Heart right ventricle (tissue), 16 donors: ENCODE measurements at regions not wholly inside any gene's neighbourhood (a gene's known extent, or its start where the extent isn't known, plus 50 kb on each side); places are given as distances from the start of the nearest gene placed in this dataset.

Experiments
- ATAC-seq, 8 donors: fragments of 200-7000 bp; cut with Tn5 transposase; one replicate each; pipeline ENCODE4 v1.9.1; 2020; ENCODE audit warnings: mild to moderate bottlenecking in 8 of 8, moderate library complexity in 8 of 8, moderate number of reproducible peaks in 1 of 8
- DNase-seq, 2 donors: peaks; one replicate each; pipeline ENCODE4 v3.0.0-alpha.2; 2020
- H3K27ac ChIP-seq, 10 donors: fragments of 200-600 bp; sonication (generic) in 2 of 10; one replicate each; pipeline versions ENCODE4 v1.5.0 to v1.8.0; 2020 to 2022; ENCODE audit warnings: mild to moderate bottlenecking in 3 of 10
- H3K27me3 ChIP-seq, 7 donors: fragments of 200-600 bp; one replicate each; pipeline ENCODE4 v1.8.0; 2021 to 2022; ENCODE audit warnings: mild to moderate bottlenecking in 2 of 7
- H3K36me3 ChIP-seq, 9 donors: fragments of 200-600 bp; sonication (generic) in 1 of 9; one replicate each; pipeline versions ENCODE4 v1.5.0 to v1.8.0; 2020 to 2022; ENCODE audit warnings: mild to moderate bottlenecking in 2 of 9
- H3K4me1 ChIP-seq, 9 donors: fragments of 200-600 bp; sonication (generic) in 1 of 9; one replicate each; pipeline versions ENCODE4 v1.5.0 to v1.8.0; 2020 to 2022; ENCODE audit warnings: mild to moderate bottlenecking in 4 of 9
- H3K4me3 ChIP-seq, 10 donors: fragments of 200-600 bp; sonication (generic) in 2 of 10; one replicate each; pipeline versions ENCODE4 v1.5.0 to v1.8.0; 2020 to 2022; ENCODE audit warnings: mild to moderate bottlenecking in 7 of 10, moderate library complexity in 2 of 10
- H3K9me3 ChIP-seq, 11 donors: fragments of 200-600 bp in 10 of 11; sonication (generic) in 2 of 11; one replicate each; pipeline versions ENCODE4 v1.5.0 to v1.8.0; 2013 to 2022; ENCODE audit warnings: mild to moderate bottlenecking in 2 of 11, control low read depth in 1 of 11, moderate library complexity in 1 of 11
- CTCF ChIP-seq, 9 donors: fragments of 200-600 bp; sonication (generic) in 2 of 9; IDR thresholded peaks; one replicate each; pipeline versions ENCODE4 v1.5.0 to v1.8.0; 2021 to 2022; ENCODE audit warnings: antibody characterized with exemption in 9 of 9, mild to moderate bottlenecking in 5 of 9, moderate library complexity in 1 of 9
- WGBS, 2 donors: extraction: QIAGEN DNeasy Blood & Tissue Kit; methylation state at CpG; one replicate each; pipeline ENCODE4 v1.1.7; 2013; ENCODE audit warnings: inconsistent platforms in 1 of 2; 5-methylcytosine and 5-hydroxymethylcytosine counted together
- intact Hi-C, 10 donors: fragments of 100-400 bp; cut with DNase I; formaldehyde crosslinking; loops; one replicate each; pipeline versions ENCODE4 v1.11.1 to v1.14.2; 2022
- donor health status: Arrhythmogenic right ventricular cardiomyopathy.
- donor health status: ischemic (EF 13 %, LVEDD 7.1; RV severe dilation, severe dysfunction).
- donor health status: healthy with polysubstance abuse.
- donor health status: DM: no; HTN: yes; CAD: no.
- donor health status: DM: no; HTN: no; CAD: no.
- donor health status: ischemic (EF 25% LVEDD 6.9; RV normal size, moderate dysfunction).
- donor health status: ischemic (EF 25% LVEDD 5.7; RV mildly dilated, moderate dysfunction).
- donor health status: healthy.
- donor health status: DM: yes; HTN: yes; CAD: no.
- donor health status: Ischemic cardiomyopathy.
- donor health status: ischemic (EF 35%, LVEDD 5.7; RV mildly dilated, moderate dysfunction).
- donor health status: nonischemic (EF 11% LVEDD 7.7; RV severe dilation, severe dysfunction).
- donor health status: DM: yes; HTN: yes; CAD: no.
- donor health status: PGD.
- donor health status: ischemic (EF 29% LVEDD 5.4; RV normal size, mild dysfunction).
- donor health status: nonischemic (EF 23%, LVEDD 6.1; RV moderate dilation, normal function).

GRCh38 chr2:145144131-145144728 lies 624.3 kb upstream of the ZEB2 start:
- no peak for DNase-seq
- no peak for ATAC-seq
- H3K27ac ChIP-seq, result no peak overlapping the region
- H3K4me1 ChIP-seq, result no peaks in the 10 kb centered on the region
- no peak overlapping the region for H3K4me3 ChIP-seq
- peaks cover 0 to 11% (median 0%) of the 10 kb centered on the region in 11 donors for H3K9me3 ChIP-seq
- no peak for TF ChIP-seq CTCF (IDR thresholded peaks at IDR 0.05)
- H3K36me3 ChIP-seq, result no peaks in the 10 kb centered on the region
- WGBS, 2 donors, result 92 to 96% methylated on average over 3 of the region's 3 CpGs
- H3K27me3 ChIP-seq, result no peaks in the 10 kb centered on the region
- intact Hi-C loops, result no loop called here

GRCh38 chr2:145141981-145142380 lies 622.1 kb upstream of the ZEB2 start:
- Histone ChIP-seq H3K27ac (no peak overlapping the region), H3K4me1 (no peaks in the 10 kb centered on the region), H3K36me3 (no peaks in the 10 kb centered on the region), H3K4me3 (no peak overlapping the region), H3K27me3 (no peaks in the 10 kb centered on the region), H3K9me3 (peaks cover 0 to 4% (median 0%) of the 10 kb centered on the region in 11 donors)
- TF ChIP-seq CTCF (IDR thresholded peaks at IDR 0.05), result no peak
- DNase-seq, result no peak
- no peak for ATAC-seq
- WGBS, 2 donors, result 83 to 87% methylated on average over 2 of the region's 2 CpGs
- intact Hi-C loops, result no loop called here

- ATAC-seq, result no peak
Measured at GRCh38 chr2:145140658-145141057, 620.7 kb upstream of the ZEB2 start.

GRCh38 chr2:145138626-145139025 lies 618.7 kb upstream of the ZEB2 start:
- no peaks in the 10 kb centered on the region for H3K27me3 ChIP-seq
- TF ChIP-seq CTCF (IDR thresholded peaks at IDR 0.05), result no peak
- no peaks in the 10 kb centered on the region for H3K4me1 ChIP-seq
- H3K9me3 ChIP-seq, result peaks cover 0 to 4% (median 0%) of the 10 kb centered on the region in 11 donors
- intact Hi-C loops, result no loop called here
- no peak overlapping the region for H3K4me3 ChIP-seq
- DNase-seq, result no peak
- H3K27ac ChIP-seq, result no peak overlapping the region
- H3K36me3 ChIP-seq, result no peaks in the 10 kb centered on the region
- 68 to 71% methylated on average over 2 of the region's 2 CpGs for WGBS, 2 donors
- no peak for ATAC-seq

More at GRCh38 chr2:145140658-145141057, 620.7 kb upstream of the ZEB2 start:
- TF ChIP-seq CTCF (IDR thresholded peaks at IDR 0.05), result no peak
- Histone ChIP-seq H3K9me3 (peaks cover 0 to 4% (median 0%) of the 10 kb centered on the region in 11 donors), H3K4me1 (no peaks in the 10 kb centered on the region), H3K4me3 (no peak overlapping the region), H3K27ac (no peak overlapping the region), H3K27me3 (no peaks in the 10 kb centered on the region), H3K36me3 (no peaks in the 10 kb centered on the region)
- intact Hi-C loops, result no loop called here
- 90 to 94% methylated on average over 4 of the region's 4 CpGs for WGBS, 2 donors
- DNase-seq, result no peak
